ENCODE measurements at regions not wholly inside any gene's neighbourhood (a gene's known extent, or its start where the extent isn't known, plus 50 kb on each side); places are given as distances from the start of the nearest gene placed in this dataset.
"Not testable (repeated sequence)": the region's sequence is repeated elsewhere in the genome, so short reads cannot be mapped to it uniquely, and the experiment has no call there.

DNA sequence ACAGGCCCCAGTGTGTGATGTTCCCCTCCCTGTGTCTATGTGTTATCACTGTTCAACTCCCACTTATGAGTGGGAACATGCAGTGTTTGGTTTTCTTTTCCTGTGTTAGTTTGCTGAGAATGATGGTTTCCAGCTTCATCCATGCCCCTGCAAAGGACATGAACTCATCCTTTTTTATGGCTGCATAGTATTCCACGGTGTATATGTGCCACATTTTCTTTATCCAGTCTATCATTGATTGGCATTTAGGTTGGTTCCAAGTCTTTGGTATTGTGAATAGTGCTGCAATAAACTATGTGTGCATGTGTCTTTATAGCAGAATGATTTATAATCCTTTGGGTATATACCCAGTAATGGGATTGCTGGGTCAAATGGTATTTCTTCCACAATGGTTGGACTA, 64.2 kb downstream of the ADCYAP1 start:
- TF ChIP-seq, protein P1, sequence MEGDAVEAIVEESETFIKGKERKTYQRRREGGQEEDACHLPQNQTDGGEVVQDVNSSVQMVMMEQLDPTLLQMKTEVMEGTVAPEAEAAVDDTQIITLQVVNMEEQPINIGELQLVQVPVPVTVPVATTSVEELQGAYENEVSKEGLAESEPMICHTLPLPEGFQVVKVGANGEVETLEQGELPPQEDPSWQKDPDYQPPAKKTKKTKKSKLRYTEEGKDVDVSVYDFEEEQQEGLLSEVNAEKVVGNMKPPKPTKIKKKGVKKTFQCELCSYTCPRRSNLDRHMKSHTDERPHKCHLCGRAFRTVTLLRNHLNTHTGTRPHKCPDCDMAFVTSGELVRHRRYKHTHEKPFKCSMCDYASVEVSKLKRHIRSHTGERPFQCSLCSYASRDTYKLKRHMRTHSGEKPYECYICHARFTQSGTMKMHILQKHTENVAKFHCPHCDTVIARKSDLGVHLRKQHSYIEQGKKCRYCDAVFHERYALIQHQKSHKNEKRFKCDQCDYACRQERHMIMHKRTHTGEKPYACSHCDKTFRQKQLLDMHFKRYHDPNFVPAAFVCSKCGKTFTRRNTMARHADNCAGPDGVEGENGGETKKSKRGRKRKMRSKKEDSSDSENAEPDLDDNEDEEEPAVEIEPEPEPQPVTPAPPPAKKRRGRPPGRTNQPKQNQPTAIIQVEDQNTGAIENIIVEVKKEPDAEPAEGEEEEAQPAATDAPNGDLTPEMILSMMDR (IDR thresholded peaks at IDR 0.05; ENCODE audit: insufficient read depth, low read depth, low read length): not testable (repeated sequence)
- TF ChIP-seq EZH2 (IDR thresholded peaks at IDR 0.05; ENCODE audit: insufficient read depth, low read length): not testable (repeated sequence)

Data from astrocyte (in vitro differentiated cells and primary cell).